Aorta (tissue), 5 donors: ENCODE measurements at regions not wholly inside any gene's neighbourhood (a gene's known extent, or its start where the extent isn't known, plus 50 kb on each side); places are given as distances from the start of the nearest gene placed in this dataset.

ENCODE experiments used
- ATAC-seq: fragments of 200-7000 bp; cut with Tn5 transposase; one replicate; pipeline ENCODE4 v1.9.1; 2022; ENCODE audit warnings: moderate library complexity; ENCODE audit not compliant: low FRiP score
- DNase-seq, 2 donors: peaks; one replicate each; pipeline ENCODE4 v3.0.0-alpha.2; 2020
- H3K27ac ChIP-seq, 2 donors: one replicate each; pipeline ENCODE4 v1.5.1; 2013; ENCODE audit warnings: low read length in 2 of 2, mild to moderate bottlenecking in 2 of 2, moderate library complexity in 2 of 2, control low read depth in 1 of 2, inconsistent platforms in 1 of 2, low read depth in 1 of 2
- H3K27me3 ChIP-seq, 2 donors: one replicate each; pipeline ENCODE4 v1.6.1; 2013; ENCODE audit warnings: control low read depth in 1 of 2, low read length in 1 of 2, mild to moderate bottlenecking in 1 of 2, moderate library complexity in 1 of 2; ENCODE audit not compliant: insufficient read depth in 2 of 2, control insufficient read depth in 1 of 2
- H3K36me3 ChIP-seq, 2 donors: one replicate each; pipeline ENCODE4 v1.6.1; 2013; ENCODE audit warnings: control low read depth in 1 of 2, low read length in 1 of 2, mild to moderate bottlenecking in 1 of 2; ENCODE audit not compliant: insufficient read depth in 2 of 2, control insufficient read depth in 1 of 2
- H3K4me1 ChIP-seq, 2 donors: one replicate each; pipeline ENCODE4 v1.6.1; 2013; ENCODE audit warnings: low read length in 2 of 2, control low read depth in 1 of 2, mild to moderate bottlenecking in 1 of 2, moderate library complexity in 1 of 2; ENCODE audit not compliant: insufficient read depth in 2 of 2, control insufficient read depth in 1 of 2
- H3K4me3 ChIP-seq, 2 donors: one replicate each; pipeline ENCODE4 v1.5.1; 2013; ENCODE audit warnings: low read length in 2 of 2, control low read depth in 1 of 2, mild to moderate bottlenecking in 1 of 2
- H3K9me3 ChIP-seq: one replicate; pipeline ENCODE4 v1.6.1; 2013; ENCODE audit warnings: mild to moderate bottlenecking, low read length; ENCODE audit not compliant: control insufficient read depth
- WGBS, 2 donors: extraction: QIAGEN DNeasy Blood & Tissue Kit; methylation state at CpG; one replicate each; pipeline ENCODE4 v1.1.7; 2013; 5-methylcytosine and 5-hydroxymethylcytosine counted together
- intact Hi-C, 2 donors: fragments of 100-400 bp; cut with DNase I; formaldehyde crosslinking; loops; one replicate each; pipeline versions ENCODE4 v1.14.2 to v1.15.0; 2022
- donor health status: healthy with polysubstance abuse.
- donor health status: Bipolar disorder and iron deficiency.
- donor health status: DM: no; HTN: no; CAD: no.
- donor health status: DM: no; HTN: no; CAD: no.
- donor health status: DM: yes; HTN: yes; CAD: no.

GRCh38 chr12:126117502-126117901, 1052.3 kb downstream of the AACS start:
- no peaks in the 10 kb centered on the region for H3K4me1 ChIP-seq
- H3K27ac ChIP-seq, result no peak overlapping the region
- H3K27me3 ChIP-seq, result no peaks in the 10 kb centered on the region
- ATAC-seq (no peak), DNase-seq (no peak)
- WGBS, 2 donors, result 78 to 83% methylated on average over 3 of the region's 3 CpGs
- no peaks in the 10 kb centered on the region for H3K36me3 ChIP-seq
- intact Hi-C loops, result no loop called here
- H3K4me3 ChIP-seq, result no peak overlapping the region
- no peaks in the 10 kb centered on the region for H3K9me3 ChIP-seq

GRCh38 chr12:126139355-126139754, 1074.1 kb downstream of the AACS start:
- 96% methylated on average over 5 of the region's 5 CpGs for WGBS, 2 donors

GRCh38 chr12:126144603-126145002, 1079.4 kb downstream of the AACS start:
- intact Hi-C loops, result no loop called here
- ATAC-seq (no peak), DNase-seq (no peak)
- no peak overlapping the region for H3K4me3 ChIP-seq
- H3K27me3 ChIP-seq, result no peaks in the 10 kb centered on the region
- 91 to 97% methylated on average over 4 of the region's 4 CpGs for WGBS, 2 donors
- no peaks in the 10 kb centered on the region for H3K4me1 ChIP-seq
- H3K9me3 ChIP-seq, result peaks cover 3% of the 10 kb centered on the region
- no peaks in the 10 kb centered on the region for H3K36me3 ChIP-seq
- no peak overlapping the region for H3K27ac ChIP-seq

More at GRCh38 chr12:126139355-126139754, 1074.1 kb downstream of the AACS start:
- peaks cover 16% of the 10 kb centered on the region for H3K9me3 ChIP-seq
- ATAC-seq (no peak), DNase-seq (no peak)
- no peaks in the 10 kb centered on the region for H3K27me3 ChIP-seq
- no peaks in the 10 kb centered on the region for H3K36me3 ChIP-seq
- intact Hi-C loops, result no loop called here
- H3K27ac ChIP-seq, result no peak overlapping the region
- H3K4me1 ChIP-seq, result no peaks in the 10 kb centered on the region
- H3K4me3 ChIP-seq, result no peak overlapping the region

- H3K9me3 ChIP-seq, result no peaks in the 10 kb centered on the region
- H3K4me1 ChIP-seq, result no peaks in the 10 kb centered on the region
- 42% methylated on average over 1 of the region's 1 CpG for WGBS, 2 donors
- no peak for ATAC-seq
- no peaks in the 10 kb centered on the region for H3K27me3 ChIP-seq
- intact Hi-C loops, result no loop called here
- no peaks in the 10 kb centered on the region for H3K36me3 ChIP-seq
- no peak for DNase-seq
- H3K4me3 ChIP-seq, result no peak overlapping the region
- H3K27ac ChIP-seq, result no peak overlapping the region
These were observed 1082.1 kb downstream of the AACS start for GRCh38 chr12:126147321-126147720.

- no peaks in the 10 kb centered on the region for H3K9me3 ChIP-seq
- DNase-seq, result no peak
- no peaks in the 10 kb centered on the region for H3K36me3 ChIP-seq
- no peak overlapping the region for H3K27ac ChIP-seq
- H3K4me3 ChIP-seq, result no peak overlapping the region
- intact Hi-C loops, result no loop called here
- peak; percentile 28 for ATAC-seq
- H3K4me1 ChIP-seq, result no peaks in the 10 kb centered on the region
- H3K27me3 ChIP-seq, result no peaks in the 10 kb centered on the region
- WGBS, 2 donors, result 59 to 63% methylated on average over 12 of the region's 12 CpGs
These were observed 1091.8 kb downstream of the AACS start for GRCh38 chr12:126156806-126157574.

- intact Hi-C loops, result no loop called here
These were observed 1092.3 kb downstream of the AACS start for GRCh38 chr12:126157575-126157966.

GRCh38 chr12:126159139-126159538, 1093.9 kb downstream of the AACS start:
- intact Hi-C loops, result no loop called here
- H3K27me3 ChIP-seq, result no peaks in the 10 kb centered on the region
- WGBS, 2 donors, result 45 to 48% methylated on average over 5 of the region's 5 CpGs
- H3K4me3 ChIP-seq, result no peak overlapping the region
- H3K4me1 ChIP-seq, result no peaks in the 10 kb centered on the region
- no peaks in the 10 kb centered on the region for H3K36me3 ChIP-seq
- no peak for DNase-seq
- ATAC-seq, result no peak
- no peak overlapping the region for H3K27ac ChIP-seq
- no peaks in the 10 kb centered on the region for H3K9me3 ChIP-seq

More at GRCh38 chr12:126157575-126157966, 1092.3 kb downstream of the AACS start:
- no peak overlapping the region for H3K27ac ChIP-seq
- H3K4me3 ChIP-seq, result no peak overlapping the region
- H3K4me1 ChIP-seq, result no peaks in the 10 kb centered on the region
- DNase-seq, result no peak
- no peaks in the 10 kb centered on the region for H3K9me3 ChIP-seq
- ATAC-seq, result no peak
- no peaks in the 10 kb centered on the region for H3K36me3 ChIP-seq
- 65 to 72% methylated on average over 5 of the region's 5 CpGs for WGBS, 2 donors
- no peaks in the 10 kb centered on the region for H3K27me3 ChIP-seq

GRCh38 chr12:126160912-126161311, 1095.7 kb downstream of the AACS start:
- ATAC-seq (no peak), DNase-seq (no peak)
- Histone ChIP-seq H3K4me3 (no peak overlapping the region), H3K36me3 (no peaks in the 10 kb centered on the region), H3K4me1 (no peaks in the 10 kb centered on the region), H3K9me3 (no peaks in the 10 kb centered on the region), H3K27ac (no peak overlapping the region), H3K27me3 (no peaks in the 10 kb centered on the region)
- WGBS, 2 donors, result 5% methylated on average over 1 of the region's 1 CpG
- intact Hi-C loops, result no loop called here

- 89 to 90% methylated on average over 8 of the region's 8 CpGs for WGBS, 2 donors
- DNase-seq, result no peak
- Histone ChIP-seq H3K4me1 (no peaks in the 10 kb centered on the region), H3K4me3 (no peak overlapping the region), H3K27ac (no peak overlapping the region), H3K36me3 (no peaks in the 10 kb centered on the region), H3K27me3 (no peaks in the 10 kb centered on the region), H3K9me3 (no peaks in the 10 kb centered on the region)
- ATAC-seq, result no peak
- intact Hi-C loops, result no loop called here
These were observed 1098.7 kb downstream of the AACS start for GRCh38 chr12:126163984-126164383.
